K562 (cell line): ENCODE measurements at regions not wholly inside any gene's neighbourhood (a gene's known extent, or its start where the extent isn't known, plus 50 kb on each side); places are given as distances from the start of the nearest gene placed in this dataset.

Experiments used
- BRF2 ChIP-seq: IDR thresholded peaks from 3 replicates; pipeline ENCODE4 v1.6.1; 2011; ENCODE audit warnings: borderline replicate concordance, mild to moderate bottlenecking; ENCODE audit not compliant: insufficient read length, insufficient read depth
- CEBPB ChIP-seq: fragments of 450-650 bp; IDR thresholded peaks from 2 replicates; pipeline ENCODE4 v1.6.1; 2016; ENCODE audit warnings: missing genetic modification characterization, missing compliant biosample characterization
- CTCF ChIP-seq, 3 experiments: IDR thresholded peaks in 2 of 3; conservative IDR thresholded peaks in 1 of 3; 2 replicates each; pipeline ENCODE4 v1.5.1; 2011 to 2012; ENCODE audit warnings: low read length in 3 of 3, mild to moderate bottlenecking in 3 of 3, control low read depth in 2 of 3, improper control_type of control experiment in 1 of 3, inconsistent platforms in 1 of 3, low read depth in 1 of 3, mixed read lengths in 1 of 3, moderate library complexity in 1 of 3; ENCODE audit not compliant: insufficient read depth in 2 of 3
- POLR2A ChIP-seq: fragments of 450-650 bp; conservative IDR thresholded peaks from 2 replicates; pipeline ENCODE4 v1.6.1; 2016

DNA sequence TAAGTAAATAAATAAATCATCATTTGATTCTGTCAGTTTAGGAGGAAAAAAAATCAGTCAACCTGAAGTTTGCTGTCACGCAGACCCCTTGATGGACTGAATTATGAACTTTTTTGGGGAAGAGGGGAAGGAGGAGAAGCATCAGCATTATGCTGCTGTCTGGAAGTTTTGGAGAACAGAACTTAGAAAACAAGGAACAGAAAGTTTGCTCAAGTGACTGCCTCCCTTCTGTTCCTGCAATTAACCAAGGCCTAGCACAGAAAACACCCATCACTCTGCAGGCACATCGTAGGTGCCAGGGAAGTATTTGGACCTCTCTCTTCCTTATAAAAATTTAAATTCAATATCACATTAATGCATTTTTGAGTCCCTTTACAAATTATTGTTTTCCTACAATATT is 283.8 kb downstream of the VRK1 start:
- no peak for TF ChIP-seq BRF2
- TF ChIP-seq POLR2A, result no peak
- TF ChIP-seq CEBPB, result no peak
- no peak for TF ChIP-seq CTCF (IDR thresholded peaks at IDR 0.05 in 2 of 3, conservative IDR thresholded peaks at IDR 0.05 in 1 of 3; ENCODE audit: insufficient read depth in 2 of 3, low read depth in 1 of 3, low read length in 3 of 3)
